ENCODE measurements at regions not wholly inside any gene's neighbourhood (a gene's known extent, or its start where the extent isn't known, plus 50 kb on each side); places are given as distances from the start of the nearest gene placed in this dataset.

DNA sequence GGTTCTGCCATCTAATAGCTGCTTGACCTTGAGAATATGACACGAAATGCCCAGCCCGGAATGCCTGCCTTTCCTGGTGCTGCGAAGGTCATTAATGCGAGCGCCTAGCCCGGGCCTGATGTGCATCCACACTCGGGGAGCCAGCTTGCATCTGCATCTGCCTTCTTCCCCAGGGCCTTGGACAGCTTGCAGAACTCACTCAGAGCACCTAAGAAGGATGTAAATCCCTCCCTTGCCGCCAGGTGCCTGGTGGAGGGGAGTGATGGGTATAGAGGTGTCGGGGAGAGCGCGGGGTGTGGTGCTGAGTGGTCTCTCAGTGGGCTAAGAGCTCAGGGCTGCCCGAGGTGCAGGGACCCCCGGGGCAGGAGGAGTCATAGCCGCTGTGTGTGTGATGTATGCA lies 127.2 kb downstream of the MRPL36 start:
- H3K4me1 ChIP-seq (ENCODE audit: control insufficient read depth, insufficient read depth, low read length) = no peaks in the 10 kb centered on the region
- ATAC-seq = peak; percentile 48; the same call in 1 of the 3 replicates
- no peaks in the 10 kb centered on the region for H3K36me3 ChIP-seq (ENCODE audit: control insufficient read depth in 2 of 2, insufficient read depth in 2 of 2, low read length in 1 of 2)
- no peak for FAIRE-seq
- H3K9me3 ChIP-seq (replicated peaks; ENCODE audit: control insufficient read depth, insufficient read depth, low read length) = no peaks in the 10 kb centered on the region
- H3K79me2 ChIP-seq (ENCODE audit: control insufficient read depth, insufficient read depth, low read length) = no peaks in the 10 kb centered on the region
- no peaks in the 10 kb centered on the region for H4K20me1 ChIP-seq (ENCODE audit: control insufficient read depth, insufficient read depth)
- no TSS peak for BruUV-seq (replicated peaks)
- ChIA-PET CTCF (no interaction called here), SMC1A (ENCODE audit: uncharacterized antibody, unreplicated experiment) (no interaction called here), POLR2A (no interaction called here), RAD21 (ENCODE audit: unreplicated experiment) (no interaction called here)
- no peak for TF ChIP-seq TCF7 (IDR thresholded peaks at IDR 0.05; ENCODE audit: borderline replicate concordance)
- TF ChIP-seq, protein P1, sequence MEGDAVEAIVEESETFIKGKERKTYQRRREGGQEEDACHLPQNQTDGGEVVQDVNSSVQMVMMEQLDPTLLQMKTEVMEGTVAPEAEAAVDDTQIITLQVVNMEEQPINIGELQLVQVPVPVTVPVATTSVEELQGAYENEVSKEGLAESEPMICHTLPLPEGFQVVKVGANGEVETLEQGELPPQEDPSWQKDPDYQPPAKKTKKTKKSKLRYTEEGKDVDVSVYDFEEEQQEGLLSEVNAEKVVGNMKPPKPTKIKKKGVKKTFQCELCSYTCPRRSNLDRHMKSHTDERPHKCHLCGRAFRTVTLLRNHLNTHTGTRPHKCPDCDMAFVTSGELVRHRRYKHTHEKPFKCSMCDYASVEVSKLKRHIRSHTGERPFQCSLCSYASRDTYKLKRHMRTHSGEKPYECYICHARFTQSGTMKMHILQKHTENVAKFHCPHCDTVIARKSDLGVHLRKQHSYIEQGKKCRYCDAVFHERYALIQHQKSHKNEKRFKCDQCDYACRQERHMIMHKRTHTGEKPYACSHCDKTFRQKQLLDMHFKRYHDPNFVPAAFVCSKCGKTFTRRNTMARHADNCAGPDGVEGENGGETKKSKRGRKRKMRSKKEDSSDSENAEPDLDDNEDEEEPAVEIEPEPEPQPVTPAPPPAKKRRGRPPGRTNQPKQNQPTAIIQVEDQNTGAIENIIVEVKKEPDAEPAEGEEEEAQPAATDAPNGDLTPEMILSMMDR (IDR thresholded peaks at IDR 0.05 in 2 of 3, conservative IDR thresholded peaks at IDR 0.05 in 1 of 3; ENCODE audit: control insufficient read depth in 2 of 3, extremely low read depth in 1 of 3, insufficient read depth in 1 of 3, low read depth in 3 of 3, low read length in 3 of 3) = 0 out of 6 replicates have a peak, but pooled peaks of 1 of the 3 experiments have one; percentile 3
- in situ Hi-C loops (cut with MboI) = no loop called here
- H3K9ac ChIP-seq (ENCODE audit: control insufficient read depth, insufficient read depth, low read length) = no peak overlapping the region
- WGBS (ENCODE audit: insufficient coverage, insufficient replicate concordance, low lambda C conversion rate, missing lambda C conversion rate) = 44% methylated on average over 14 of the region's 14 CpGs
- H2AFZ ChIP-seq (ENCODE audit: control insufficient read depth, low read depth, low read length) = no peak overlapping the region
- intact Hi-C loops (cut with micrococcal nuclease; ENCODE audit: unreplicated experiment) = no loop called here
- H3K4me2 ChIP-seq (ENCODE audit: control insufficient read depth, insufficient read depth) = no peak overlapping the region
- H3K27me3 ChIP-seq (replicated peaks in 1 of 2; ENCODE audit: control insufficient read depth in 2 of 2, insufficient read depth in 2 of 2, low read length in 1 of 2) = peaks cover 4 to 8% of the 10 kb centered on the region in 2 experiments; a peak in 3 of 4 replicates
- H3K27ac ChIP-seq (ENCODE audit: control insufficient read depth, insufficient read depth) = no peak overlapping the region
- no peak overlapping the region for H3K4me3 ChIP-seq
- no peak for DNase-seq (ENCODE audit: low read depth, low spot score)

DNA sequence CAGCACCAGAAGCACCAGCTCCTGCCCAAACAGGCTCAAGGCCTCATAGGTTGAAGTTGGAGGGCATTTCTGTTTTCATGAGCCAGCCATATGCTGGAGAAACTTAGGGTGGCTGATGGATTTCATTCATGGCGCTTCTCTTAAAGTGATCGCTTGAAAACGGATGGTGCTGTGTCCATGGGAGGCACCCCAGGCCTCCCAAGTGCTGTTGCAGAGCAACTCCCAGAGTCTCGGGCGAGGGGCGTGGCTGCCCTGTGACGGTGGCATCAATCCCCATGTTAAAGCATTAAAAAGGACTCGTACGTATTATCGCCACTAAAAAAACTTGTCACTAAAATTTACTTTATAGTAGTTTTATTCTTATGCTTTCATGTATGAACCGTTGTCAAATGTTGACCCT lies 128.3 kb downstream of the MRPL36 start:
- Histone ChIP-seq H3K79me2 (ENCODE audit: control insufficient read depth, insufficient read depth, low read length) (no peaks in the 10 kb centered on the region), H3K27me3 (replicated peaks in 1 of 2; ENCODE audit: control insufficient read depth in 2 of 2, insufficient read depth in 2 of 2, low read length in 1 of 2) (peaks cover 4 to 8% of the 10 kb centered on the region in 2 experiments), H4K20me1 (ENCODE audit: control insufficient read depth, insufficient read depth) (no peaks in the 10 kb centered on the region), H2AFZ (ENCODE audit: control insufficient read depth, low read depth, low read length) (no peak overlapping the region), H3K4me2 (ENCODE audit: control insufficient read depth, insufficient read depth) (no peak overlapping the region), H3K9me3 (replicated peaks; ENCODE audit: control insufficient read depth, insufficient read depth, low read length) (no peaks in the 10 kb centered on the region), H3K27ac (ENCODE audit: control insufficient read depth, insufficient read depth) (no peak overlapping the region), H3K4me3 (no peak overlapping the region), H3K36me3 (ENCODE audit: control insufficient read depth in 2 of 2, insufficient read depth in 2 of 2, low read length in 1 of 2) (no peaks in the 10 kb centered on the region), H3K9ac (ENCODE audit: control insufficient read depth, insufficient read depth, low read length) (no peak overlapping the region), H3K4me1 (ENCODE audit: control insufficient read depth, insufficient read depth, low read length) (no peaks in the 10 kb centered on the region)
- intact Hi-C loops (cut with micrococcal nuclease; ENCODE audit: unreplicated experiment) = no loop called here
- FAIRE-seq = no peak
- no peak for ATAC-seq
- WGBS (ENCODE audit: insufficient coverage, insufficient replicate concordance, low lambda C conversion rate, missing lambda C conversion rate) = 53% methylated on average over 11 of the region's 11 CpGs
- no peak for DNase-seq (ENCODE audit: low read depth, low spot score)
- no TSS peak for BruUV-seq (replicated peaks)
- TF ChIP-seq MEF2B (IDR thresholded peaks at IDR 0.05; ENCODE audit: partially characterized antibody, poor library complexity, severe bottlenecking) (no peak), SREBF1 (IDR thresholded peaks at IDR 0.05; ENCODE audit: low read length) (no peak), ETV6 (conservative IDR thresholded peaks at IDR 0.05 in 1 of 2, IDR thresholded peaks at IDR 0.05 in 1 of 2; ENCODE audit: borderline replicate concordance in 1 of 2, low read depth in 1 of 2) (no peak)
- TF ChIP-seq, protein P2, sequence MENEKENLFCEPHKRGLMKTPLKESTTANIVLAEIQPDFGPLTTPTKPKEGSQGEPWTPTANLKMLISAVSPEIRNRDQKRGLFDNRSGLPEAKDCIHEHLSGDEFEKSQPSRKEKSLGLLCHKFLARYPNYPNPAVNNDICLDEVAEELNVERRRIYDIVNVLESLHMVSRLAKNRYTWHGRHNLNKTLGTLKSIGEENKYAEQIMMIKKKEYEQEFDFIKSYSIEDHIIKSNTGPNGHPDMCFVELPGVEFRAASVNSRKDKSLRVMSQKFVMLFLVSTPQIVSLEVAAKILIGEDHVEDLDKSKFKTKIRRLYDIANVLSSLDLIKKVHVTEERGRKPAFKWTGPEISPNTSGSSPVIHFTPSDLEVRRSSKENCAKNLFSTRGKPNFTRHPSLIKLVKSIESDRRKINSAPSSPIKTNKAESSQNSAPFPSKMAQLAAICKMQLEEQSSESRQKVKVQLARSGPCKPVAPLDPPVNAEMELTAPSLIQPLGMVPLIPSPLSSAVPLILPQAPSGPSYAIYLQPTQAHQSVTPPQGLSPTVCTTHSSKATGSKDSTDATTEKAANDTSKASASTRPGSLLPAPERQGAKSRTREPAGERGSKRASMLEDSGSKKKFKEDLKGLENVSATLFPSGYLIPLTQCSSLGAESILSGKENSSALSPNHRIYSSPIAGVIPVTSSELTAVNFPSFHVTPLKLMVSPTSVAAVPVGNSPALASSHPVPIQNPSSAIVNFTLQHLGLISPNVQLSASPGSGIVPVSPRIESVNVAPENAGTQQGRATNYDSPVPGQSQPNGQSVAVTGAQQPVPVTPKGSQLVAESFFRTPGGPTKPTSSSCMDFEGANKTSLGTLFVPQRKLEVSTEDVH (IDR thresholded peaks at IDR 0.05; ENCODE audit: low read depth, partially characterized antibody) = no peak
- RAD21 ChIA-PET (ENCODE audit: unreplicated experiment) = no interaction called here
- CTCF ChIA-PET = no interaction called here
- in situ Hi-C loops (cut with MboI) = no loop called here
- SMC1A ChIA-PET (ENCODE audit: uncharacterized antibody, unreplicated experiment) = no interaction called here
- POLR2A ChIA-PET = no interaction called here

All from GM12878 (cell line).